DMS 273 (cell line): ENCODE measurements at regions not wholly inside any gene's neighbourhood (a gene's known extent, or its start where the extent isn't known, plus 50 kb on each side); places are given as distances from the start of the nearest gene placed in this dataset.
A peak's percentile ranks its signal among the peaks of the same experiment; 100 is the strongest.

Source experiments
- DNase-seq: peaks from one replicate; lab custom pipeline; 2025; ENCODE audit not compliant: unreplicated experiment; lab: John Stamatoyannopoulos, UW

DNA sequence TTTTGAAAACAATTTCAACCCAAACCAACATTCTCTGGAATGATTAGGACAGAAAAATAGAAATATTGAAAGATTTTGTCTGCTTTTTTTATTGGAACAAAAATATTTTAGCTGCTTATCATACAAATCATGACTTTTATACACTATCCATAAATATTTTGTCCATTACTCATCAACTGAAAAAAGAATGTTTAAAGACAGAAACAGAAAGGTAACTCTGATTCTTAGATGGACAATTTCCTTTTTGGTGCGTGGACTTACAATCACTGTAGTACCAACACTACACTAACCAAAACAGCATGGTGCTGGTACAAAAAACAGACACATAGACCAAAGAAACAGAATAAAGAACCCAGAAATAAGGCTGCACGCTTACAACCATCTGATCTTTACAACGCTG is 582.8 kb upstream of the CCDC54 start:
- DNase-seq, result no peak

DNA sequence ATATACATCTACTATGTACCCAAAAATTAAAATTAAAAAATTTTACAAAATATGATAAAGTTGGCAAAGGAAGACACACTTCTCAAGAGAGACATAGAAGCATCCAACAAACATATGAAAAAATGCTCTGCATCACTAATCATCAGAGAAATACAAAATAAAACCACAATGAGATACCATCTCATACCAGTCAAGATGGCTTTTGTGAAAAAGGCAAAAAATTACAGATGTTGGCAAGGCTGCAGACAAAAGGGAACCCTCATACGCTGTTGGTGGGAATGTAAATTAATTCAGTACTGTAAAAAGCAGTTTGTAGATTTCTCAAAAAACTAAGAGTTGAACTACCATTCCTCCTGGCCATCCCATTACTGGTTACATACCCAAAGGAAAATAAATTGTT is 581.7 kb upstream of the CCDC54 start:
- no peak for DNase-seq

DNA sequence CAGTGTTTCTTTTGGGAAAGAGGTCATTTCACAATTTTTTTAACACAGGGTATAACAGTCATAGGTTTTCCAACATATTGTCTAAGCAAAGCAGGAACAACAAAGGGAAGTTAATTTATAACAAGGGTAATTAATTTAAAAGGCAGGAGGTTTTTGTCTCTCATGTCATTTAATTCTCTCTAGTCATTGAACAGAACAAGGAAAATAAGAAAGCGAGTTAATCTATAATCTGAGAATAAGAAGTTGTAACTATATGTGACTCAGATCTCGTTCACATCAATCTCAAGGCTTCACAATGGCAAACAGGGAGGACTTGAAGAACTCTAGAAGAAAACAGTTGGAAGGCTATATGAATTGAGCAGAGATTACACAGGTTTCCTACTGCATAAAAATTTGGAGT is 579.8 kb upstream of the CCDC54 start:
- no peak for DNase-seq

DNA sequence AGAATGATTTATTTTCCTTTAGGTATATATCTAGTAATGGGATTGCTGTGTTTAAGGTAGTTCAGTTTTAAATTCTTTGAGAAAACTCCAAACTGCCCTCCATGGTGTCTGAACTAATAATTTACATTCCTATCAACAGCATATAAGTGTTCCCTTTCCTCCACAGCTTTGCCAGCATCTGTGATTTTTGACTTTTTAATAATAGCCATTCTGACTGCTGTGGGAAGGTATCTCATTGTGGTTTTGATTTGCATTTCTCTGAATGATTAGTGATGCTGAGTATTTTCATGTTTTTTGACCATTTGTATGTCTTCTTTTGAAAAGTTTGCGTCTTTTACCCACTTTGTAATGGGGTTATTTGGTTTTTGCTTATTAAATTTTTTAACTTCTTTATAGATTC is 571.6 kb upstream of the CCDC54 start:
- no peak for DNase-seq

DNA sequence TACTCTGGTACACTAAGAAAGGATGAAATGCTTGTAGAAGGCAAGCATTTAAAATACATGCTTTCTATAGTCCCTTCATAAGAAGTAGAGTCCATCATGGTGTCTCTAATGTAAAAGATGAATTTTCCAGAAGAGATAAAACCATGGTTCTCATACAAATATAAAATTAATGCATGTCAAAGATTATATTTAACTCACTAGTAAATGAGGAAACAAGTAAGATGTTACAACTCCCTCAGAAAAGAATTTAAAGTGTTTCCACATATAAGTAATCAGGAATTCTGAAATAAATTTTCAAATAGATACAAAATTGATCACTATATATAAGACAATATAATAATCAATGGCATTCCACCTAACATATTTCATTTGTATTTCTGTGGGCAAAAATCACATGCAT is 570.3 kb upstream of the CCDC54 start:
- DNase-seq, result no peak

DNA sequence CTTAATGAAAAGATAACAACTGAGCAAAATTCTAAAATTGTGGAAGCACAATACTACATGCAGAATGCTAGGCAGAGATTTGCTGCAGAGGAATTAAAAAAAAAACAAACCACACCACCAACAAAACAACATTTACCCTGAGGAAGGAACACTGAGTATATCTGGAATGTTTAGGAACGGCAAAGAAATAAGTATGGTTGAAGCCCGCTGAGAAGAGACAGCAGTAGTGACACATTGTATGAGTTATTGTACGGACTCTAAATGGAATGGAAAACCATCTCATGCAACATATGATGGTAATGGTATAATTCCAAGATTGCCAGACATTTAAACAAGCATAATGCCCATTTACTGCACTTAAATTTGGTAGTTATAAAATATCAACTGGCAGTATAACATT is 568.2 kb upstream of the CCDC54 start:
- DNase-seq, result no peak

DNA sequence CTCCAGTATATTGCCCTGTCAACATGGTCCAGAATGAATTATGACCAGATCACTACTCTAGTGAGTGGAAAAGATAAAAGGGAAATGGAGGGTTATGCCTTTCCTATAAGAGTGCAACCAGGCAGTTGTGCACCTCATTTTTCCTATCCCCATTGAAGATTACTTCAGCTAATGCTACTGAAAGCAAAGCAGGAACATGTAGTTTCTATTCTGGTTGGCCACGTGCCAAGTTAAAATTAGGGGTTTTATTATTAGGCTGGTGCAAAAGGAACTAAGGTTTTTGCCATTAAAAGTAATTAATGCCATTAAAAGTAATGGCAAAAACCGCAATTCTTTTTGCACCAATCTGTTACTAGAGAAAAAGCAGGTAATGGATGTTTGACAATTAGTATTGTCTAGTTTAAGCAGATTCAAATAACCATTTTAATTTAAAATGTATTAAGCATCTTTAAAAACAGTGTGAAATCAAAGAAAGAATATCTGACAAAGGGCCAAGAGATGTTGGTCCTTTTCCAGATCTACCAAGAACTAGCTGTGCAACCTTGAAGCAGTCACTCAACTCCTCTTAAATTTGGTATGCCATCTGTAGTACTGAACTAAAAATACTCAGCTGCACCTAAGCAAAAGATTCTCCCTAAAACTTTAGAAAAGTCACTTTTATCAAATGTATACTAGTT is 567.5 kb upstream of the CCDC54 start:
- DNase-seq, result peak; percentile 73

DNA sequence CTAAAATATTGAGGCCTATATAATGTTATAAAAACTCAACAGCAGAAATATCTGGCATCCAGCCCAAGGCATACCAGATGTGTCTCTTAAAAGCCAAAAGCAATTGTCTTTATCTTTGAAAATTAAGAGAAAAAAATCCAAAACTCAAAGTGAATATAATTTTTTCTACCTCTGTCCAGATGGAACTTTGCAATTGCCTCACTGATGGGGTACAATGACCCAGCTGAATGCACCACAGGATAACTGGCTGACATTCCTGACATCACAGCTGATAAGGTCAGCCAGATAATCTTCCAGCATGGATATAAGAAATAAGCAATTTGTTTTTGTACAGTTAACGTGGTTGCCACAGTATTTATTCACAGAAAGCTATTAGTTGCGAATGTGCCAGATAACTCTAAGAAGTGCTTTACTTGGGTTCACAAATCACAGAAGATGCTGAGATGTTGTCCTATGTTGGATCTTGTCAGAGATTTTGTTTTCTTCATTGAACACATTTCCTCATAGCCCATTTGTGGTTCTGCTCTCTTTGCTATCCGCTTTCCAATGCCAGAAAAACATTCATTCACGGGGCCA is 566.9 kb upstream of the CCDC54 start:
- DNase-seq, result peak; percentile 73

DNA sequence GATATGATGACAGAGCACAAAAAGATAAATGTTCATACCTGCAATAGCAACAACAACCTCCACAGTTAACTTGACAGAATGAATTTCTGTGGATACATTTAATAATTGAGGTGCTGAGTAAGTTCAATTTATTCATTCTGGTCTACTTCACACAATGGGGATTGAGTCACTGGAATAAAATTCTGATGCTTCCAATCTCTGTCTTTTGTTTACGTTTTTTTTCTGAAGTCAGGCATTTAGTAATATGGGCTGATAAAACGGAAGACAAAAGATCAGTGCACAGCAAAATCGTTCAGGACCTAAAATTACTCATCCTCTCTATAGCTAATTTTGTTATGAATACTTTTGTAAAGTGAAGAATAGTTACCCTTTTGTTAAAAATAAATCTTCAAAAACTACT is 565.9 kb upstream of the CCDC54 start:
- no peak for DNase-seq

DNA sequence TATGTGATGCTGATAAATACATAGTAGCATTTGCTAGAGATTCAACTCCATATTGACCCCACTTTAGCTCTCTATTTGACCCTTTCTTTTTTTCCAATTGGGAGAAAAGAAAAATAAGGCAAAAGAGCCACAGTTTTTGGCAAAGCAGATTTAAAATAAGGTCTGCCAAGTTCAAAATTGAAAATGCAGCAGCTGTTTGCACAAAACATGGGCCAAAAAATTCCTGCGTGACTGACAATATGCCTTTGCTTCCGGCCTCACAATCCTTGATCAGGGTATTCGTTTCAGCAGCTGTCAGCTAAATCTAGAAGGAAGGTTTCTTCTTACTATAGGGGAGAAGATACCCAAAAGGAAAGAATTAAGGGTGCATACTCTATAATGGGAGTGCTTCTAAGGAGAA is 563.5 kb upstream of the CCDC54 start:
- peak; percentile 87 for DNase-seq

DNA sequence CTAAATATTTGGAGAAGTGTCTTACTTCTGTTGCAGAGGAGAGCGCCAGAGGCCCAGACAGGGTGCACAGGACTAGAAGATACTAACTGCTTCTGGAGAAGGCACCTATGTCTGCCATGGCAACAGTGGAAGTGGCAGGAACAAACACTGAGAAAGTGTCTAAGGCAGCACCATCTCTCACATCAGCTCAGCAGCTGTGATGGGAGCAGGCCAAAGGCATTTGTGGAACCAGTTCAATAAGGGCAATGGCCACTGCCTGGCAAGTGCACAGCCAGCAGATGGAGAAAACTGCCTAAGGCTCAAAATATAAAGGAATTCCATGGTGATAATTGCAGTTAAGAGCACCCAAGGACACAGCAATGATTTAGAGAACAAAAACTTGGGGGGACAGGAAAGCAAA is 563.0 kb upstream of the CCDC54 start:
- DNase-seq, result peak; percentile 90

DNA sequence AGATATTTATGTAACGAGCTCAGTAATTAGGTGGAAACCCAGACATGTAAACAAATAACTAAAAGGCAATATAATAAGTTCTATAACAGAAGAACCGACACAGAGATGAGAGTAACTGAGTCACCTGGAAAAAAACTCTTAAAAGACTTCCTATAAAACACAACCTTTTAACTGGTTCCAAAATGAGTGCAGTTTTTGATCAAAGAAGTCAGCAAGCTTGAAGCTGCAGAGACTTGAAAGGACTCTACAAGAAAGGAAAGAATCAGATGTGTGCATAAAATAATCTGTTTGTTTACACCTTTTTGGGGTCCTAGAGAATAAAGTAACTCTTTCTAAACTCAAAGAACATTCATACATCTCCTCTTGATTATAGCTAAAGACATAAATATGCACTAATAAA is 560.4 kb upstream of the CCDC54 start:
- DNase-seq, result peak; percentile 38

DNA sequence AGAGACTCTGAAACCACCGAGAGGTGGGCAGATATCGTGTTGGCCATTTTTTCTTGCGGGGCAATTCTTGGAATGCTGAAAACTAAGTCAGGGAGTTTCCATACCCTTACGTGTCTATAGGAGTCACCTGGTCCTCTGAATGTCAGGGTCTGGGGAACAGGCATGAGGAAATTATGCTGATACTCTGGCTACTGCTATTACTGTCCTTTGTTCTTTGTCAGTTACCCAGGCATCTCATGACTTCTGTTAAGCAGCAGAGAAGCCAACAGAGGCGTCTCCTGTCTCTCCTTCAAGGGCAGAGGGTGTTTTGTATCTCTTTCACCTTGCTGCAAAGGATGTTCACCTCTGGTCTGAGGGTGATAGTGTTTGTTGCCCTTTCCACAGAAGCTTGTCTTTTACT is 559.5 kb upstream of the CCDC54 start:
- DNase-seq, result peak; percentile 45

DNA sequence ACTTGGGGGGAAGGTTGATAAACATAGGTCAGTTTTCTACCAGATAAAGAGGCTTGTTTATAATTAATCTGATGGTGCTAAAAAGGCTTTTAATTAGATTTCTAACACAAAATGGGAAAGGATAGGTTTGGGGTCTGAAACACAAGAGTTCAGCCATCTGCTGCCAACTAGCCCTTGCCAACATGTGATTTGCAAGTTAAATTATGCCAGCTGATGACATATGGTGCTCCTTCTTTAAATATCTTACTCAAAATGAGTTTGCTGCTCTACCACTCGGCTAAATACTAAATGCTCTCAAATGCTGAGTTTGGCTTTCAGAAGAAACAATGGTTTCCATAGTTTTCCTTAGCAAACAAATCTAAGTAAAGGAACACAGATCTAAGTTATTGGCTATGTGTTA is 557.8 kb upstream of the CCDC54 start:
- DNase-seq, result peak; percentile 97

DNA sequence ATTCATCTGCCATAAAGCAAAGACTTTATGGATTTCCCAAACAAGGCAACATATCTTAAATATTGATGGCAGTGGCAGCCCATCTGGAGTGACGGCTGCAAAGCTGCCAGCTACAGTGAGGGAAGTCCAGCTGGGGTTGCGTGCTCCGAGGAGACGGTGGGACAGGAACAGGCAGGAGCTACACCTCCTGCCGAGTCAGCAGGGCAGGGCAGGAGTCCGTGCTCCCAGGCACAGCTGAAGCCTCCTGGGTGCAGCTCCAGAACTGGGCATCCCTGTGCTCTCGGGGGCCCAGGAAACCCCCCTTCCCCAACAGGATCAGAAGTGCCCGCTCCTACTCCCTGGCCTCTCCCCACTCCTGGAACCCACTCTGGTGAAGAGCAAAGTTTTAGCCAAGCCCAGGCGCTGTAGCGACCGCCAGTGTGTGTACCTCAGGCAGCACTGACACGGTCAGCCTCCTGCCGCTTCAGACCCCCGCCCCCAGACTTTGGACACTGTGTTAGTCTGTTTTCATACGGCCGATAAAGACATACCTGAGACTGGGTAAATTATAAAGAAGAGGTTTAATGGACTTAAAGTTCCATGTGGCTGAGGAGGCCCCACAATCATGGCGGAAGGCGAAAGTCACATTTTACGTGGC is 556.4 kb upstream of the CCDC54 start:
- DNase-seq, result peak; percentile 89

DNA sequence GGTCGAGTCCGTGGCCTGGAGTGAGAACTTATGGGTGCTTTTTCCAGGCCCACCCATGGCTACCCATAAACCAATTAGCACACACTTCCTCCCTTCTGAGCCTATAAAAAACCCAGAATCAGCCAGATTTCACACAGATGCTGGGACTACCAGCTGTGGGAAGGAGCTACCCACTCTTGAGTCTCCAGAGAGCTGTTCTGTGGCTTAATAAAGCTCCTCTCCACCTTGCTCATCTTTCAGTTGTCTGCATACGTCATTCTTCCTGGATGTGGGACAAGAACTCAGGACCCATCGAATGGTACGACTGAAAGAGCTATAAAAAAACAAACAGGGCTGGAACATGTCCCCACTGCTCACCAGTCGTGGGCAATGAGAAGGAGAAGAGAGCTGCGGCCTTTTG is 555.4 kb upstream of the CCDC54 start:
- no peak for DNase-seq

DNA sequence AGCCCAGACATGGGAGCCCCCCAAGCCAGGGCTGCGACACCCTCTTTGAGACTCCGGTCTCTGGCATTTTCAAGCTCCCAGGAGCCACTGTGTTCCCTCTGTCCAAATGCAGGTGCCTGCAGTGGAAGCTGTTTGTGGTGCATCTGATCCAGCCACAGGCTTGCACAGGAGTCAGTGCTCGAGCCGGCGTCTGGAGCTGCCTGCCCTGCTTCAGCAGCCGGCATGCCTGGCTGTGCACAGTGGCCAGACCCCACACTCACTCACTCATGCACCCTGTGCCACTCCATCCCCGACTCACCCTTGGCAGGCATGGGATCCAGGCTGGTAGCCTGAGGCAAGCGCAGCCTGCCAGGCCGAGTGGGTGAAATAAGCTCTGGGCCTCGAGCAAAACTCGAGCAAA is 555.0 kb upstream of the CCDC54 start:
- no peak for DNase-seq

DNA sequence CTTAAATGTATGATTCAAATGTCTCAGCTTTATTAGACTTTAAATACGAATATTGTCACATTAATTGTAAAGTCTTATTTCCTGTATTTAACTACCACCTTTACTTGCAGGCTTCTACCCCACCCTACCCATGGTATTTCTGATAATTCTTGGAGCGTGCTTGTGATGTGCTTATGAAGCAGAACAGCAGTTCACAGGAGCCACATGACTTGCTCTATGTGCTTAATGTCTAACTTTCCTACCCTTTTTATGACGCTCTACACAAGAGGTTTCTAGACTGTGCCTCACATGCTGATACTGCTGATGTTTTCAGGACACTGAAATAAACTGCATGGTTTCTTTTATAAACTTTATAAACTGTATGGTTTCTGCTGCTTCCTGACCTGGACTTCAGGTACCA is 553.5 kb upstream of the CCDC54 start:
- DNase-seq, result no peak

DNA sequence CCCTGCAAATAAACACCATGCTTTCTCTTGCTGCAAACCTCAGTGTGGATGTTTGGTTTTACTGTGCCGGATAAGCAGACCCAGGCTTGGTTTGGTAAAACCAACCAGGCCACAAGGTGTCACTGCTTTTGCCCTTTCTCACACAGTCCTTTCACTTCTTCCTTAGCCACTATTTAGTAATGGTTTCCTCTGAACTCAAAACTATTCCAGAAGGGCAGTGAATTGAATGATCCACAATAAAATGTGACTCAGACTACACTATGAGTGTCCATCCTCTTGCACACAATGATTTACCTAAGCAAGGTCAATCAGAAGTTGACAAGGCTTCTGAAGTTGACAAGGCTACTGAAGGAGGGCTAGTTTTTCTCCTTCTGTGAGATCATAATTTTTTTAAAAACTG is 552.4 kb upstream of the CCDC54 start:
- peak; percentile 64 for DNase-seq

DNA sequence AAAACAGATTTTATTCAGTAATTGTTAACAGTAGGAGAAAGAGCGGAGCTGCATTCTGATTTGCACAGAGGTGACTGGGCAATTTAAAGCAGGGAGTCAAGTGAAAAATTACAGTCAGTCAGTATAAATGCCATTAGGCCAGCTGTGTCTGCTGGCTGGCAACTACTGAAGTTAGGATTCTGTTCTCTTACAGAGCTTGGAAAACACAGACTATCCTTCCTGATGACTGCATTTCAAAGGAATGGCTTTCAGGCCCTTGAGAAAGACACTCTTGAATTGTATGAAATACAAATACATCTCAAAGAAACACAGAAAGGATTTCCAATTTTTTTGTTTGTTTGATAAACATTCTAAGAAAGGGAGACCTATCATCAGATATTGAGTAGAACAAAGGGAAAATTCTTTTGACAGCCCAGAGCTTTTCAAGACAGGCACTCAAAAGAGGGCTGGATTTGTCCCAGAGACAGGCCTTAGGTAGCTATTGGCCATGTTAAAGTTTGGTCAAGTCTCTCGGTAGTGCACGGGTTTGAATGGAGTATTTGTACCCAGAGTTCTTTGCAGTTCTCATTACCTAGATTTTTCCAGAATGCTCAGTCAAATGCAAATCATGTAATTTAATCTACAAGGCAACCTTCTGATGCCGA is 551.2 kb upstream of the CCDC54 start:
- peak; percentile 64 for DNase-seq

DNA sequence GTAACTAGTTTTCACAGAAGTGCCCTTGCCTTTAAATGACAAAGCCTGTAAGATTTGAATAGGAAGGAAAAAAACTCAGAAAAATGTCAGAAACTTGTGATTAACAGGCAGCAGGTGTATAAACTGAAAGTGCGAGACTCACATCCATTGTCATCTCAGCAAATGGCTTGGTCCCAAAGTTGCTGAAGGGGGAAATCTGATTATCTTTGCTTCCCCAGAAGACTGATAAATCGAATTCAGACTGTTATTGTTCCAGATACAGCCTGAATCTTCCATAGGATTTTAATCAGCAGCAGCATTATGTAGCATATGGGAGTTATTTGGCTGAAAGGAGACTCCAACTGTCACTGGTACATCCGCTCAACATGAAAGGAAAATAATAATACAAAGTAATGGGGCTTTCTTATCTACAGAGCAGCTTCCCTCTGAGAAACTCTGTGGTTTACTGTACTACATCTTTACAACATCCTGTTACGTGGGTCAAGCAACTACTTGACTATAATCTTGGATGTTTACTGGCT is 550.4 kb upstream of the CCDC54 start:
- peak; percentile 57 for DNase-seq
